Breast epithelium (tissue), 3 donors: ENCODE measurements at regions not wholly inside any gene's neighbourhood (a gene's known extent, or its start where the extent isn't known, plus 50 kb on each side); places are given as distances from the start of the nearest gene placed in this dataset.

Source experiments
- CTCF ChIP-seq, 3 donors: fragments of 450-650 bp; IDR thresholded peaks; one replicate each; pipeline ENCODE4 v1.5.1; 2016 to 2017; ENCODE audit warnings: antibody characterized with exemption in 3 of 3, mild to moderate bottlenecking in 3 of 3, moderate library complexity in 3 of 3
- POLR2A ChIP-seq: fragments of 450-650 bp; IDR thresholded peaks from one replicate; pipeline ENCODE4 v1.6.1; 2016; ENCODE audit warnings: antibody characterized with exemption, mild to moderate bottlenecking, moderate library complexity
- POLR2AphosphoS5 ChIP-seq, 3 donors: sonication (generic); formaldehyde crosslinking; IDR thresholded peaks; one replicate each; pipeline ENCODE4 v1.6.1; 2017; ENCODE audit warnings: antibody characterized with exemption in 3 of 3

- TF ChIP-seq CTCF (IDR thresholded peaks at IDR 0.05) (no peak), POLR2A (no peak), POLR2AphosphoS5 (IDR thresholded peaks at IDR 0.05) (no peak)
Observed at GRCh38 chr13:74035896-74036295, 98.3 kb downstream of the KLF12 start.
